PFSK-1 (cell line): ENCODE measurements at regions not wholly inside any gene's neighbourhood (a gene's known extent, or its start where the extent isn't known, plus 50 kb on each side); places are given as distances from the start of the nearest gene placed in this dataset.

Experiments
- FOXP2 ChIP-seq: optimal IDR thresholded peaks from 2 replicates; pipeline ENCODE3; 2011; ENCODE audit warnings: borderline replicate concordance, control low read depth, inconsistent platforms; ENCODE audit not compliant: insufficient read depth; ENCODE audit errors: extremely low read length, extremely low read depth
- POLR2AphosphoS5 ChIP-seq: IDR thresholded peaks from 2 replicates; pipeline ENCODE4 v1.6.1; 2012; ENCODE audit warnings: low read depth, mild to moderate bottlenecking, control low read depth, low read length, moderate library complexity
- SIN3A ChIP-seq: IDR thresholded peaks from 2 replicates; pipeline ENCODE4 v1.6.1; 2012; ENCODE audit warnings: mild to moderate bottlenecking, low read length, moderate library complexity, borderline replicate concordance; ENCODE audit not compliant: insufficient read depth
- TAF1 ChIP-seq: IDR thresholded peaks from 2 replicates; pipeline ENCODE4 v1.6.1; 2012; ENCODE audit warnings: low read length, control low read depth, borderline replicate concordance; ENCODE audit not compliant: insufficient read depth
- TF ChIP-seq, protein P1 (sequence below), 2 experiments: IDR thresholded peaks; 2 replicates each; pipeline versions ENCODE4 v1.6.1 to v1.8.0; 2011 to 2012; ENCODE audit warnings: low read depth in 2 of 2, low read length in 2 of 2, control low read depth in 1 of 2, inconsistent platforms in 1 of 2, mild to moderate bottlenecking in 1 of 2, moderate library complexity in 1 of 2; ENCODE audit not compliant: insufficient read depth in 1 of 2

GRCh38 chr21:35697321-35697808, 363.0 kb downstream of the SETD4 start:
- no peak for TF ChIP-seq POLR2AphosphoS5
- TF ChIP-seq, protein P1, sequence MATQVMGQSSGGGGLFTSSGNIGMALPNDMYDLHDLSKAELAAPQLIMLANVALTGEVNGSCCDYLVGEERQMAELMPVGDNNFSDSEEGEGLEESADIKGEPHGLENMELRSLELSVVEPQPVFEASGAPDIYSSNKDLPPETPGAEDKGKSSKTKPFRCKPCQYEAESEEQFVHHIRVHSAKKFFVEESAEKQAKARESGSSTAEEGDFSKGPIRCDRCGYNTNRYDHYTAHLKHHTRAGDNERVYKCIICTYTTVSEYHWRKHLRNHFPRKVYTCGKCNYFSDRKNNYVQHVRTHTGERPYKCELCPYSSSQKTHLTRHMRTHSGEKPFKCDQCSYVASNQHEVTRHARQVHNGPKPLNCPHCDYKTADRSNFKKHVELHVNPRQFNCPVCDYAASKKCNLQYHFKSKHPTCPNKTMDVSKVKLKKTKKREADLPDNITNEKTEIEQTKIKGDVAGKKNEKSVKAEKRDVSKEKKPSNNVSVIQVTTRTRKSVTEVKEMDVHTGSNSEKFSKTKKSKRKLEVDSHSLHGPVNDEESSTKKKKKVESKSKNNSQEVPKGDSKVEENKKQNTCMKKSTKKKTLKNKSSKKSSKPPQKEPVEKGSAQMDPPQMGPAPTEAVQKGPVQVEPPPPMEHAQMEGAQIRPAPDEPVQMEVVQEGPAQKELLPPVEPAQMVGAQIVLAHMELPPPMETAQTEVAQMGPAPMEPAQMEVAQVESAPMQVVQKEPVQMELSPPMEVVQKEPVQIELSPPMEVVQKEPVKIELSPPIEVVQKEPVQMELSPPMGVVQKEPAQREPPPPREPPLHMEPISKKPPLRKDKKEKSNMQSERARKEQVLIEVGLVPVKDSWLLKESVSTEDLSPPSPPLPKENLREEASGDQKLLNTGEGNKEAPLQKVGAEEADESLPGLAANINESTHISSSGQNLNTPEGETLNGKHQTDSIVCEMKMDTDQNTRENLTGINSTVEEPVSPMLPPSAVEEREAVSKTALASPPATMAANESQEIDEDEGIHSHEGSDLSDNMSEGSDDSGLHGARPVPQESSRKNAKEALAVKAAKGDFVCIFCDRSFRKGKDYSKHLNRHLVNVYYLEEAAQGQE (IDR thresholded peaks at IDR 0.05; ENCODE audit: insufficient read depth in 1 of 2, low read depth in 2 of 2, low read length in 2 of 2): no peak
- TF ChIP-seq SIN3A: no peak
- no peak for TF ChIP-seq TAF1
- TF ChIP-seq FOXP2: no peak
